ENCODE measurements at regions not wholly inside any gene's neighbourhood (a gene's known extent, or its start where the extent isn't known, plus 50 kb on each side); places are given as distances from the start of the nearest gene placed in this dataset.

GRCh38 chr12:124487834-124488165 lies 79.6 kb downstream of the NCOR2 start:
- DNase-seq, result no peak

- DNase-seq, result no peak
These were observed 80.2 kb downstream of the NCOR2 start for GRCh38 chr12:124487066-124487833.

- no peak for DNase-seq
These were observed 81.0 kb downstream of the NCOR2 start for GRCh38 chr12:124486346-124486963.

GRCh38 chr12:124485371-124485770 lies 82.0 kb downstream of the NCOR2 start:
- DNase-seq, result no peak

DNA sequence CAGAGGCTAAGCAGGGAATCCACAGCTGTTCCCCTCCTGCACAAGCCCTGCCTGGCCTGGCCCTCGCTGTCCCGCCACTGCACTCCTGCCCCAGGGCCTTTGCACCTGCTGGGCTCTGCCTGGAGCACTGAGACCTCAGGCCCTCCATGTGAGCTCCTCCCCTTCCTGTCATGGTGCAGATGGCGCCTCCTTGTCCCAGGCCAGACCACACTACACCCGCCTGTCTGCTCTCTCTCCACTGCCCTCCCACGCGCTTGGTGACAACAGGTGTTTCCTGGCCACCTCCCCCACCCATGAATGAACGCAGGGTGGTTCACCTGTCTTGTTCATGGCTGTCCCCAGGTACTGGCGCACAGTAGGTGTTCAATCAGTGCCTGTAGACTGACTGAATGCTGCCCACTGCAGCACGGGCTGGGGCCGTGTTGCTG lies 82.9 kb downstream of the NCOR2 start:
- DNase-seq, result peak in 1 of 2 experiments; percentile 17

DNA sequence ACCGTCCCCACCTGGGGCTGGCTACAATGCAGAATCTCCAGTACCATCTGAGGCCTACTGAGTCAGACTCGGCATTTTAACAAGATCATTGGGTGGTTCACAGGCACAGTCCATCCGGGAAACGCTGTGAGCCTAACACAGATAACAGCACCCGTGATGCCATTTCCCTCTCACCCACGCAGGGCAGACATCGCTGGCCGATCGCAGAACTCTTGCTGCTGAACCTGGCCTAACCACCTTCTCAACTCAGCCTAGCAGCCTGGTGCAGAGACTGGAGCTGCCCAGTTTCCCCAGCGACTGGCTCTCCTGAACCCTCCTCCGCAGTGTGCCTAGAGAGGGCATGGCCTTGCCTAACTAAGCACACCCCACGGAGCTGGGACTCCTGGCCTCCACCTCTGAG lies 83.3 kb downstream of the NCOR2 start:
- DNase-seq, result no peak

- DNase-seq, result no peak
These were observed 84.3 kb downstream of the NCOR2 start for GRCh38 chr12:124482901-124483799.

DNA sequence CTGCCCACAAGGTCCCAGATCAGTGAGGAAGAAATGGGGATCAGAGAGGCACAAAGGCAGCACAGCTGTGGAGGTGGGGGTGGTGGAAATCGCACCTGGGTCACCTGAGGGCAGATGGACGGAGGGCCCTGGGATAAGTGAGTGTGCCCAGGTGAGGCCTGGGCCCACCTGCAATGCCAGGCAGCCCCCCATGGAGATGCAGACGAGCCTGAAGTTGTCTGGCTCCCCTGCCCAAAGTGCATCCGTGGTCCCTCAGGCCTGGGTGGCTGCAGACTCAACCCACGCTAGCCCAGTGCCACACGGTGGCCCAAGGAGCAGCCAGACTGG lies 84.9 kb downstream of the NCOR2 start:
- no peak for DNase-seq

GRCh38 chr12:124481772-124482566 lies 85.4 kb downstream of the NCOR2 start:
- no peak for DNase-seq

DNA sequence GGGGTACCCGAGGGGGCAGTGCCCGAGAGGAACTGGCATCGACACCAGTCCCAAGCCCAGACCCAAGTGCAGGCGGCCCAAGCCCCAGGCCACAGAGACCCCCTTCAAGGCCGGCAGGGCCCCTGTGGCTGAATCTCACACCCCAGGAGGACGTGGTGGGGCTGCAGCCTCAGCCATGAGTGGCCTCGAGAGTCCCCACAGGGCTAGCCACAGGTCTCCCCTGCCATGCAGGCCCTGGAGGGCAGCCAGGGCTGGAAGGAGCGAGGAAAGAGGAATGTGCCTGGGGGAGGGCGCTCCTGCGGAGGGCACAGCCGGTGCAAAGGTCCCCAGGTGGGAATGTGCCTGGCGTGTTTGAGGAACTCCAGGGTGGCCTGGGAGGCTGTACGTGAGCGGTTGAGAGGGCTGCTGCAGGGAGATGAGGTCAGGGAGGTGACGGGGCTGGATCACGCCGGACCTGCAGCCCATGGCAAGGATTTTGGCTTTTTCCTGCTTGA lies 86.1 kb downstream of the NCOR2 start:
- no peak for DNase-seq

- DNase-seq, result peak in 1 of 2 experiments; percentile 25
These were observed 86.7 kb downstream of the NCOR2 start for GRCh38 chr12:124480469-124481256.

DNA sequence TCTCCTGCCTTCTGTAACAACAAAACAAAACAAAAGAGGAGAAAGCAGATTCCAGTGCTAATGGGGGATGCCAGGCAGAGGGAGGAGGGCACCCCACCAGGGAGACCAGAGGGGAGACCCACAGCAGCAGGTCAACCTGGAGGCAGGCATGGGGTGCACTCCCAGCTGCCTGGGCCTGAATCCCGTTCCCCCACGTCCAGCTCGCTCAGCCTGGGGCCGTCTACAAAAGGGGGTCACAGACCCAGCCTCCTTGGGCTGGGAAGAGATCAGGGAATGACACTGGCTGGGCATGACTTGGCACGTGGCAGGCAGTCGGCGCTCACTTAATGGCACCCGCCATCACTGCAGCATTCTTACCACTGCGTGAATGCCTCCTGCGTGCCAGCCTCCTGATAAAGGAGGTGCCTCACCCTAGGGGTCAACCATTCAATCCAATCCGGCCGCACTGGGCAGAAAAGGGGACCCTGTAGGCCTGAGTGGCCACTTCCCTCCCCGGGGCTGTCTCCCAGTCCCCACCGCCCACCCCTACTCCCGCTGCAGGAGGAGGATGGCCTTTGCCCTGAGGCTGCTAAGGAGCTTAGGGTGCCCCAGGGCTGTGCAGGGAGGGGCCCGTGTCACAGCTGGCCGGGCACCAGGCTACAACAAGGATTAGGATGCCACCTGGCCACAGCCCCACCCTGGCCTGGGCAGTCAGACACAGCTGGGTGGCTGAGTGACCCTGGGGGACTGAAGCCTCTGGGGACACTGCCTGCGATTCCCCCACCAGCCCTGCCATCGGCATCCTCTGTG lies 87.5 kb downstream of the NCOR2 start:
- no peak for DNase-seq

DNA sequence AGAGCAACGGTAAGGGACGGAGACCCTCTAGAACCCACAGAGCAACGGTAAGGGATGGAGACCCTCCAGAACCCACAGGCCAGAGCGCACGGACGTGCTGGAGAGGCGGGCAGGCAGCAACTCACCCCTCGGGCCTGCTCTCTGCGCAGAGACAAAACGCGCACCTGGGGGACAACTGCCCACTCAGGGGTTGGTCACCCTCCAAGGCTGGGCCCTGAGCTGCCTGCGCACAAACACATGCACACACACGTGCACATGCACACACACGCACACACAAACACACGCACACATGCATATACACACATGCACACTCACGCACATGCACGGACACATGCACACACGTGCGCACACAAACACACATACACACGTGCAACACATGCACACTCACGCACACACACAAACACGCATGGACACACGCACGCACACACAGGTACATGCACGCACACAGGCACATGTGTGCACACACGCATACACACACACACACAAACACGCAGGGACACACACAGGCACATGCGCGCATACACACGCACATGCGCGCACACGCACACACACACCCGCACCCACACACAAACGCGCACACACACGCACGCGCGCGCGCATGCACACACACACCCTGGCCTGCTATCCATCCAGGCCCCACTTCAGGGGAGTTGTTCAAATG lies 88.3 kb downstream of the NCOR2 start:
- no peak for DNase-seq

- no peak for DNase-seq
These were observed 89.0 kb downstream of the NCOR2 start for GRCh38 chr12:124478416-124478815.

DNA sequence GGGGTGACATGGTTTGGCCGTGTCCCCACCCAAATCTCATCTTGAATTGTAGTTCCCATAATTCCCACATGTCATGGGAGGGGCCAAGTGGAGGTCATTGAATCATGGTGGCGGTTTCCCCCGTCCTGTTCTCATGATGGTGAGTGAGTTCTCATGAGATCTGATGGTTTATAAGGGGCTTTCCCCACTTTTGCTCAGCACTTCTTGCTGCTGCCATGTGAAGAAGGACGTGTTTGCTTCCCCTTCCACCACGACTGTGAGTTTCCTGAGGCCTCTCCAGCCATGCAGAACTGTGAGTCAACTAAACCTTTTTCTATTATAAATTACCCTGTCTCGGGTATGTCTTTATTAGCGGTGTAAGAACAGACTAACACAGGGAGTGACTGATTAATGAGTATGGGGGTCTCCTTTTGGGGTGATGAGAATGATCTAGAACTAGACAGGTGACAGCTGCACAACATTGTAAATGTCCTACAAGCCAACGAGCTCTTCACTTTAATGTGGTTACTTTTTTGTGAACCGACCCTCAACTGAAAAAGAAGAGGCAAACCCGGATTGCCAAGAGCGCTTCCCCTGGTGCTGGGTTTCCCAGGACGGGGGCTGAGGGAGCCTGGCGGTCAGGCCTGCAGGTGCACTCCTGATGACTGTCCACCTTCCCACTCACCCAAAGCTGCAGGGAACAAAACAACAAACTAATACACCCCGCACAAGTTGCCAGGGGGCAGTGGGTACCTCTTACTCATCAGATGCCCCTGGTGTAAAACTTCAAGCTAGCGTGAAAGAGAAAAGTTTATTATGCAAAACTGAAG lies 90.1 kb downstream of the NCOR2 start:
- DNase-seq, result no peak

- DNase-seq, result no peak
These were observed 91.4 kb downstream of the NCOR2 start for GRCh38 chr12:124476011-124476400.

DNA sequence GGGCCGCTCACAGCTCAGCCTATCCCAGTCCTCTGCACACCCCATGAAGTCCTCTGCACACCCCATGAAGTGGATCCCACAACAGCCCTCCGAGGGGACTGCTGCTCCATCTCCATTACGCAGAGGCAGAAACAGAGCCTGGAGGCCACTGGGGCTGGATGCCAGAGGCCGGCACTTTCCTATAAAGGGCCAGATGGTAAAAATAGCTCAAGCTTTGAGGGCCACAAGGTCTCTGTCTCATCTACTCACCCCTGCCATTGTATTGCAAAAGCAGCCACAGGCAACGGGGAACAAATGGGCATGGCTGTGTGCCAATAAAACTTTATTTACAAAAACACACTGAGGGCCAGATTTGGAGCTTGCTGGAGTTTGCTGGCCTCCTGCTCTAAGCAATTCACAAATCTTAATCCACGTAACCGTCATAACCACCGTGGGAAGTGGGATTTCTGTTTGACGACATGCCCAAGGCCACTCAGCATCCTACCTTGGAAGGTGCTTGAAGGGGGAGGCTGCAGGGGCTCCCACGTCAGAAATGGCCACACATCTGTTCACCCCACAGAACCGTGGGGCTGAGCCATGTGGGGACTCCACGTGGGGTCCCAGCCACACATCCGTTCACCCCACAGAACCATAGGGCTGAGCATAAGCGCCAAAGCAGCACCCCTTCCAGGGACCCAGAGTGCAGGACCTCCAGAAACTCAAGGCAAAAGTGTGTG lies 92.0 kb downstream of the NCOR2 start:
- DNase-seq, result no peak

DNA sequence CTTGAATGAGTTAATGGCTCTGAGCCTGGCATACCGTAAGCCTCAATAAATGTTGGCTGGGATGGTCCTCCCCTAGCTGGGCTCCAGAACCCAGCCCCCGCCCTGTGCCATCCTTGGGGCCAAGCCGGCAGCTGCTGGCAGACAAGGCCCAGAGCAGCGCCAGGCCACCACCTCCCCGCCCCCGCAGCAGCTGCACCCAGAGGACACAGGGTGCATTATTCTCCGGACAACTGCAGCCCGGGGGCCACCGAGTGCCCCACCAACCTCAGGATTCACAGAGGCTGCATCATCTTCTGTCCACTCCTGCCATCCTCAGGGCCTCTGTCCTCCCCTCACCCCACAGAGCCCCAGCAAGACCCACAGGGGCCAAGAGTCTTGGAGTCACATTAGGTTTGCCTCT lies 92.7 kb downstream of the NCOR2 start:
- no peak for DNase-seq

GRCh38 chr12:124472690-124473279 lies 94.6 kb downstream of the NCOR2 start:
- DNase-seq, result no peak
